HCT116 (cell line): ENCODE measurements at regions not wholly inside any gene's neighbourhood (a gene's known extent, or its start where the extent isn't known, plus 50 kb on each side); places are given as distances from the start of the nearest gene placed in this dataset.

Source experiments
- ATAC-seq: fragments of 200-7000 bp; cut with Tn5 transposase; 2 replicates; pipeline ENCODE4 v1.9.1; 2020; ENCODE audit warnings: mild to moderate bottlenecking, moderate library complexity
- BruUV-seq: library from RNA; stranded (reverse); fragments of 400-500 nt; replicated peaks from 2 replicates; lab custom pipeline; 2021; lab: Mats Ljungman, UMichigan
- CTCF ChIA-PET: fragments of 300-600 bp; sonication (Branson Sonifier 250); formaldehyde crosslinking; loops from one replicate; lab custom pipeline; 2021; ENCODE audit warnings: antibody characterized with exemption; lab: Charles Lee
- POLR2A ChIA-PET: fragments of 300-600, 350-600 bp; sonication (Branson Sonifier 250); formaldehyde crosslinking; loops from one replicate; lab custom pipeline; 2021; ENCODE audit warnings: antibody characterized with exemption; lab: Charles Lee
- RAD21 ChIA-PET, 2 experiments: fragments of 300-600 bp; sonication (Branson Sonifier 250); formaldehyde crosslinking; loops; one replicate each; lab custom pipeline; 2023; ENCODE audit warnings: low total read pairs in 2 of 2; ENCODE audit not compliant: uncharacterized antibody in 2 of 2, unreplicated experiment in 2 of 2, low non-redundant PET in 1 of 2; lab: Charles Lee
- DNase-seq: peaks from one replicate; pipeline ENCODE4 v3.0.0-alpha.2; 2010; ENCODE audit warnings: low read depth, low spot score
- H2AFZ ChIP-seq: fragments of 200-600 bp; shearing (Covaris generic), sonication (generic); 2 replicates; pipeline ENCODE4 v1.6.1; 2017; ENCODE audit warnings: low read depth, mixed run types, mixed read lengths, antibody characterized with exemption, low read length; ENCODE audit not compliant: poor library complexity, severe bottlenecking
- H3K27ac ChIP-seq: 2 replicates; pipeline ENCODE4 v1.5.1; 2012; ENCODE audit warnings: low read depth, low read length
- H3K27me3 ChIP-seq: fragments of 200-600 bp; sonication (generic); 2 replicates; pipeline ENCODE4 v1.6.1; 2016; ENCODE audit warnings: mixed run types, low read length, mixed read lengths; ENCODE audit not compliant: insufficient read depth
- H3K36me3 ChIP-seq, 2 experiments: fragments of 200-500 bp in 1 of 2; fragments of 200-600 bp in 1 of 2; sonication (Bioruptor generic) in 1 of 2; sonication (generic) in 1 of 2; 2 replicates each; pipeline versions ENCODE4 v1.5.1 to v1.6.1; 2014 to 2016; ENCODE audit warnings: low read length in 2 of 2, inconsistent platforms in 1 of 2, mixed read lengths in 1 of 2, mixed run types in 1 of 2; ENCODE audit not compliant: insufficient read depth in 2 of 2, control insufficient read depth in 1 of 2
- H3K4me1 ChIP-seq, 2 experiments: fragments of 200-600 bp in 1 of 2; sonication (generic) in 1 of 2; 2 replicates each; pipeline versions ENCODE4 v1.5.1 to v1.6.1; 2012 to 2017; ENCODE audit warnings: low read length in 2 of 2, inconsistent platforms in 1 of 2, mild to moderate bottlenecking in 1 of 2, mixed read lengths in 1 of 2, mixed run types in 1 of 2, moderate library complexity in 1 of 2; ENCODE audit not compliant: insufficient read depth in 2 of 2, control insufficient read depth in 1 of 2
- H3K4me2 ChIP-seq: fragments of 200-600 bp; sonication (generic); 2 replicates; pipeline ENCODE4 v1.6.1; 2017; ENCODE audit warnings: mixed run types, low read length, mixed read lengths
- H3K4me3 ChIP-seq, 2 experiments: fragments of 200-600 bp in 1 of 2; sonication (generic) in 1 of 2; replicated peaks in 1 of 2; 2 replicates each; pipeline ENCODE4 v1.5.1; 2011 to 2016; ENCODE audit warnings: low read length in 2 of 2, control low read depth in 1 of 2, low read depth in 1 of 2, mild to moderate bottlenecking in 1 of 2, mixed read lengths in 1 of 2, mixed run types in 1 of 2
- H3K79me2 ChIP-seq: fragments of 200-600 bp; sonication (generic); 2 replicates; pipeline ENCODE4 v1.6.1; 2017; ENCODE audit warnings: mild to moderate bottlenecking, mixed run types, low read length, moderate library complexity, mixed read lengths; ENCODE audit not compliant: insufficient read depth
- H3K9ac ChIP-seq: fragments of 200-600 bp; sonication (generic); 2 replicates; pipeline ENCODE4 v1.6.1; 2016; ENCODE audit warnings: low read length, mixed read lengths
- H3K9me2 ChIP-seq: fragments of 200-600 bp; sonication (generic), shearing (Covaris generic); 2 replicates; pipeline ENCODE4 v1.6.1; 2017; ENCODE audit warnings: mixed run types, mild to moderate bottlenecking, moderate library complexity; ENCODE audit not compliant: insufficient read depth
- H3K9me3 ChIP-seq, 2 experiments: fragments of 200-500 bp in 1 of 2; fragments of 200-600 bp in 1 of 2; sonication (Bioruptor generic) in 1 of 2; sonication (generic) in 1 of 2; 2 replicates each; pipeline ENCODE4 v1.6.1; 2014 to 2017; ENCODE audit warnings: low read length in 2 of 2, mixed read lengths in 2 of 2, inconsistent platforms in 1 of 2, low read depth in 1 of 2, mild to moderate bottlenecking in 1 of 2, mixed run types in 1 of 2, moderate library complexity in 1 of 2; ENCODE audit not compliant: control insufficient read depth in 1 of 2, insufficient read depth in 1 of 2
- H4K20me1 ChIP-seq: fragments of 200-600 bp; sonication (generic), shearing (Covaris generic); 2 replicates; pipeline ENCODE4 v1.6.1; 2017; ENCODE audit warnings: mixed run types, mild to moderate bottlenecking, moderate library complexity; ENCODE audit not compliant: insufficient read depth
- CBX3 ChIP-seq: IDR thresholded peaks from 2 replicates; pipeline ENCODE4 v1.6.1; 2012; ENCODE audit warnings: low read depth
- CEBPB ChIP-seq: IDR thresholded peaks from 2 replicates; pipeline ENCODE4 v1.6.1; 2012; ENCODE audit warnings: low read depth
- CTCF ChIP-seq, 3 experiments: fragments of 200-600 bp in 1 of 3; sonication (generic) in 1 of 3; IDR thresholded peaks in 2 of 3; conservative IDR thresholded peaks in 1 of 3; 2 replicates each; pipeline ENCODE4 v1.5.1; 2012 to 2017; ENCODE audit warnings: low read depth in 2 of 3, low read length in 2 of 3, antibody characterized with exemption in 1 of 3, borderline replicate concordance in 1 of 3, control low read depth in 1 of 3, mild to moderate bottlenecking in 1 of 3, mixed read lengths in 1 of 3, mixed run types in 1 of 3, moderate library complexity in 1 of 3; ENCODE audit not compliant: insufficient read depth in 1 of 3
- ELF1 ChIP-seq: IDR thresholded peaks from 2 replicates; pipeline ENCODE4 v1.6.1; 2012; ENCODE audit warnings: low read depth, borderline replicate concordance
- EZH2 ChIP-seq: fragments of 200-600 bp; sonication (generic); IDR thresholded peaks from 2 replicates; pipeline ENCODE4 v1.6.1; 2017; ENCODE audit warnings: antibody characterized with exemption, mixed run types
- EZH2phosphoT487 ChIP-seq: fragments of 200-600 bp; IDR thresholded peaks from 2 replicates; pipeline ENCODE4 v1.6.1; 2018; ENCODE audit warnings: antibody characterized with exemption, borderline replicate concordance
- SIN3A ChIP-seq: IDR thresholded peaks from 2 replicates; pipeline ENCODE4 v1.6.1; 2012; ENCODE audit warnings: low read depth
- TCF7L2 ChIP-seq: IDR thresholded peaks from 2 replicates; pipeline ENCODE4 v1.7.0; 2011; ENCODE audit warnings: borderline replicate concordance, inconsistent platforms; ENCODE audit not compliant: insufficient read depth, insufficient read length; ENCODE audit errors: extremely low read depth
- YY1 ChIP-seq: IDR thresholded peaks from 2 replicates; pipeline ENCODE4 v1.6.1; 2011; ENCODE audit warnings: low read length, low read depth, moderate library complexity, mild to moderate bottlenecking; ENCODE audit not compliant: insufficient replicate concordance; ENCODE audit errors: extremely low read depth
- intact Hi-C: fragments of 100-400 bp; cut with micrococcal nuclease; formaldehyde crosslinking; loops from 2 replicates; pipeline ENCODE4 v1.10.0; 2022
- TF ChIP-seq, protein P1 (sequence below): IDR thresholded peaks from 2 replicates; pipeline ENCODE4 v1.6.1; 2012

DNA sequence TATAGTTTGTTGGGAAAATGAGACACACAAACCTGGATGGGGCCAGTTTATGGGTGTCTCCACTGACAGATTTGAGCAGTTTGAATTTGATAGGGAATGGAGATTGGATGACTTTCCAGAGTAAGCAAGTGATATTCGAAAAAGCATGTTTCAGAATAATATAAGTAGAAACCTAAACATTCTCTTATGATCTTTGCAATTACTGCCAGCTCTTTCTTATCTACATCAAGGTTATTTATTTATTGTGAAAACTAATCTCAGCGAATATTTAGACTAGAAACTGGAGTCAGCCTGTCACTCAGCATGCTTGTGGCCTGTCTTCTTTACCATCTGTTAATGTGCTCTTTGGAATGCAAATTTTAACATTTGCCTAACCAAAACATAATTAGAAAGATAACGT lies 57.8 kb upstream of the SPPL2A start:
- RAD21 ChIA-PET = no interaction called here
- Histone ChIP-seq H3K27me3 (no peaks in the 10 kb centered on the region), H3K79me2 (no peaks in the 10 kb centered on the region), H3K4me1 (no peaks in the 10 kb centered on the region), H2AFZ (no peak overlapping the region), H3K4me3 (no peak overlapping the region), H3K9me3 (no peaks in the 10 kb centered on the region), H3K4me2 (no peak overlapping the region), H3K9ac (no peak overlapping the region), H3K36me3 (no peaks in the 10 kb centered on the region), H3K27ac (no peak overlapping the region), H3K9me2 (no peaks in the 10 kb centered on the region)
- ATAC-seq = no peak
- no peak for DNase-seq
- no TSS peak for BruUV-seq
- TF ChIP-seq CBX3 = no peak
- no peak for TF ChIP-seq CTCF (IDR thresholded peaks at IDR 0.05 in 2 of 3, conservative IDR thresholded peaks at IDR 0.05 in 1 of 3; ENCODE audit: borderline replicate concordance in 1 of 3, insufficient read depth in 1 of 3, low read depth in 2 of 3, low read length in 2 of 3)
- TF ChIP-seq TCF7L2 = no peak
- no peak for TF ChIP-seq YY1
- TF ChIP-seq ELF1 = no peak
- no peak for TF ChIP-seq EZH2
- TF ChIP-seq, protein P1, sequence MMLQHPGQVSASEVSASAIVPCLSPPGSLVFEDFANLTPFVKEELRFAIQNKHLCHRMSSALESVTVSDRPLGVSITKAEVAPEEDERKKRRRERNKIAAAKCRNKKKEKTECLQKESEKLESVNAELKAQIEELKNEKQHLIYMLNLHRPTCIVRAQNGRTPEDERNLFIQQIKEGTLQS = no peak
- no peak for TF ChIP-seq EZH2phosphoT487
- no peak for TF ChIP-seq CEBPB
- no peak for TF ChIP-seq SIN3A
- TF ChIP-seq, all 23 proteins: peak for 0
- ChIA-PET CTCF (no interaction called here), POLR2A (no interaction called here)
- H4K20me1 ChIP-seq = no peaks in the 10 kb centered on the region
- intact Hi-C loops = no loop called here
